GDM1 (cell line): ENCODE measurements at regions not wholly inside any gene's neighbourhood (a gene's known extent, or its start where the extent isn't known, plus 50 kb on each side); places are given as distances from the start of the nearest gene placed in this dataset.

ENCODE experiments used
- DNase-seq: peaks from one replicate; lab custom pipeline; 2025; lab: John Stamatoyannopoulos, UW

GRCh38 chr14:87879389-87879788 is 113.6 kb downstream of the GALC start:
- no peak for DNase-seq

DNA sequence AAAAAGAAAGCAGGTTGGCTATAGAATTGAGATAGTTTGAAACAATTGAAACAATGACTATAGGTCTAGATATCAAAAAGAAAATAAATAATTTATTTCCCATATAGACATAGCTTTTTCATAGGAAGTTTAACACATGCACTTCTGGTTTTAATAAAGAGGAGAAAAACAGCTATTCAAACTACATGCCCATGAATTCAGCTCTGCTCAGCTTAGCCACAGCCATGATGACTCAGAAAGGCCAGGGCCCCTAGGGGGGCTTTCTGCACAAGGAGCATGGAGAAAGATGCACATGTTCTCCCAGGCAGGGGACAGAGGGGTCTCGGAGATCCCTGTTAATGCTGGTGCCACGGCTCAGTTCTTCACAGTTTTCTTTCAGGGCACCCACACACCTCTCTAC is 114.0 kb downstream of the GALC start:
- no peak for DNase-seq

GRCh38 chr14:87877877-87878276 is 115.1 kb downstream of the GALC start:
- no peak for DNase-seq

DNA sequence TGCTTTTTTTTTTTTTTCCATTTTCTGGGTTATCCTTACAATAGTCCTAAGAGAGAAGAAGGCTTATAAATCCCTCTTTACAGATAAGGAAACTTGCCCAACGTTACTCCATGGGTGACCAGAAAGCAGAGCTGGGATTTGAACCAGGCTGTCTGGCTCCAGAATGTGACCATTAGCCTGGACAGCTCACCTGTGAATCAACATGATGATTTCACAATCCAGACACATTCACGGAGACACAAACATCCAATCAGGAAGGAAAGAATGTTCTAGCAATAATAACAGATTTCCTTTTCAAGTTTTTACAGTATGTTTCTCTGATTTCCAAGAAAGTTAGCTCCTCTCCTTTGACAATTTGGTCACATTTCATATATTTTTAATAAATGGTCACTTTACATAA is 118.3 kb downstream of the GALC start:
- DNase-seq, result no peak

- DNase-seq, result no peak
These were observed 119.2 kb downstream of the GALC start for GRCh38 chr14:87873741-87874140.

- DNase-seq, result no peak
These were observed 123.1 kb downstream of the GALC start for GRCh38 chr14:87869619-87870583.

- no peak for DNase-seq
These were observed 124.1 kb downstream of the GALC start for GRCh38 chr14:87868920-87869319.

DNA sequence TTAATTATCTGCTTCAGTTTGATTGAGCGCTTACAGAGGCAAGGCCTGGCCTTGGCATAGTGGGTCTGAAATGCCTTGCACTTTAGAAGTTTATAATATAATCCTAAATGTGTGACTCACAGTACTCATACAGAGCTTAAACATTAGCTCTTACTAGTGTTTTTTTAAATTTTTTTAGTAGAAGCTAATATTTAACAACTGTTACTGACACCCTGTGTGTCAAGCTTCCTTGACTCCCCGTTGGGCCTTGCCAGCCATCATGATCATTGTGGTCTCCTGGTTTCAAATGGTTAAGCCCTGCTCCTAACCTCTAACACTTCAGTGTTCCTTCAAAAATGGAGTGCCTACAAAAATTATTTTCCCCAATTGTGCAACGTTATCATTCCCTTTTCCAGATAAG is 126.9 kb downstream of the GALC start:
- no peak for DNase-seq

DNA sequence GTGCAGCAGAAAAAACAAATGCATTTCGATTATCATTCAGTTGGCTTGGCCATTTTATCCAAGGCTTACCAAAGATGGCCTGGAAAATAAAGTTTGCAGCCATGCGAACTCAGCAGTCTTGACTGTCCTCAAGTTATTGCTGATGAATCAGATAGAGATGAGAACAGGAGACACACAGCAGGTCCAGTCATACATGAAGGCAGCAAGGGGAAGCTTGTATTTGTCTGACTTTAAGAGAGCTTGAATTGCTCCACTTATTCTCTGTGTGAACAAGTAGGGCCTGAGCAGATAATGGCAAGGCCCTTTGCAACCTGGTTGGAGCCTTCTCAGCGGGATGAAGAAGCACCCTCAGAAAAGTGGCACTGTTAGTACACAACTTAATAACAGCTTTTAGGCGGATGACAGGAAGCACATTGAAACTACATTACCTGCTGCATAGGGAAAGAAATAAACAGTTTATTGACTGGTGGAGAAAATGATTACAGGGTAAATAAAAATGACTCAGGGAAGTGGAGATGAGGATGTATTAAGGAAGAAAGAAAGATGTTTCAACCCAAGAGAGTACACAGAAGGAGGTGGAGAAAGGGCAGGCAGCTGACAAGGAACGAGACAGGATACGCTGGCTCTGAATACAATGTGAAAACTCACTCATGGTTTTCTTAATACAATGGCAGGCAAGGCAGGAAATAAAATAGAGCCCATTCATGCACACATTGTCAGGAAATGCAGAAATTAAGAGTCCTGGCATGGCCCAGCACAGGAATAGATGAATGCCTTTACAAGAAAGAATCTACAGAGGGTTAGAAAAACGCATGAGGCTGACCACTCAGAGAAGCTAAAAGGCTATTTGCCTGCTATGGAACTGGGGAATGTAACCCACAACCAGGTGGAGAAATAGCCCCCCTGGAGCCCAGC is 128.4 kb downstream of the GALC start:
- DNase-seq, result no peak

DNA sequence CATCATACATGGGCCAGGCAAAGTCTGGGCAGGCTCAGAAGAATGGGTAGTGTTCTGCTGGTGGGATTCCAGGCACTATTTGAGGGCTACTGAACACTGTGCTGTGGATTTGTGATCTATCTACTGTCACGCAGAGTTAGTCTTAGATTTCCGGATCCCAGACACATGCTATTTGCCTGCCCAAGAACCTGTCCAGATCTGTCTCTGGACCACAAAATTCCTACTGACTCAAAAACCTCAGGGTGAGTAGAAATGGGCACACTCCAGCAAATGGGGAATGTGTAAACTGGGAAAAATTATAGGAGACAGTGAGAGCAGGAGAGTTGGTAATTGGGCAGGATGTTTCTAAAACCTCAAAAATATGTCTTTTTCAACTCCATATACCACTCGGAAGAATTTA is 129.9 kb downstream of the GALC start:
- DNase-seq, result no peak

DNA sequence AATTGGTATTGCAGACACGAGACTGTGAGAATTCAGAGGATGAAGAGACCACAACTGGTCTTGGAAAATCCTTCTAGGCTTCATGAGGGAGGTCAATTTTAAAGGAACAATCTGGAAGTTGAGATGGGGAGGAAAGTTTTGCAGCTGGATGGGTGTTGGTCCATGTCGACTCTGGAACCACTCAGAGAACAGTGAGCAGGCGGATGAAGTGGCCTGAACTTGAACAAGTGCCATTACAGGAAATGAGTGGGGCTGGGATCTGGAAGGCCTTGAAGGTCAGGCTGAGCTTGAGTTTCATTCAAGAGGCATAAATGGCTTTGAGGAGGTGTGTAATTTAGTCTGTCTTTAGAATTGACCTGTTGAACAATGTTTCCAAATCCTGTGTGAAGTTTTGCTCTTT is 140.9 kb downstream of the GALC start:
- DNase-seq, result no peak

DNA sequence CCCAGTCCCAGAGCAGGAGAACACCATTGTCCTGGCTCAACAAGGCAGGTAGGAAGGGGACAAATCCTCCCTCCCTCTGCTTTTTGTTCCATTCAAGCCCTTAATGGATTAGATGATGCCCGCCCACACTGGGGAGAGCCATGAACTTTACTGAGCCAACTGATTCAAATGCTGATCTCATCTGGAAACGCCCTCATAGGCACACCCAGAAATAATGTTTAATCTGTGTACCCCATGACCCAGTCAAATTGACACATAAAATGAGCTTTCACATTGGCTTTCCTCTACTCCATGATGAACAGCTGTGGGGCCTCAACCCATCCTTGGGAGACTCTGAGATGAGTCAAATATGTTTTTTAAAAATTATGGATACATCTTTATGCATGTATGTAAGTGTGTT is 141.8 kb downstream of the GALC start:
- no peak for DNase-seq

GRCh38 chr14:87847216-87847755 is 145.7 kb downstream of the GALC start:
- no peak for DNase-seq

- DNase-seq, result no peak
These were observed 152.1 kb downstream of the GALC start for GRCh38 chr14:87840906-87841305.

- DNase-seq, result no peak
These were observed 154.1 kb downstream of the GALC start for GRCh38 chr14:87838931-87839330.

DNA sequence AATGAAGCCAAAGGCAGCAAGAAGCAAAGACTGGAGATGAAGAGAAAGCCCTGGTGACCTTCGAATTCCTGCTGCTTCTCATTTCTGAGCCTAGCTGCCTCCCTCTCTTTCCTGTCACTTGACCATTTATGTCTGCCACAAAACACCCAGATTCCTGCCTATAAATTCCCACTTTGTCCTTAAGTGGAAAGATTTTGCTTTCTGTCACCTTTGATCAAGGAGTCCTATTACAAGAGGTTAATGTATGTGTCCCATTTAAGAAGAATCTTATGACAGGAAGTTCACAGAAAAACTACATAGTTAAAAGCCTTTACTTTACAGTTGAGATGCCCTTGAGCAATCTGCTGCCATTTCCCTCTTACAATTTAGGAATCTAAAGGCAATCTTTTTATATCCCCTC is 155.7 kb downstream of the GALC start:
- DNase-seq, result no peak

DNA sequence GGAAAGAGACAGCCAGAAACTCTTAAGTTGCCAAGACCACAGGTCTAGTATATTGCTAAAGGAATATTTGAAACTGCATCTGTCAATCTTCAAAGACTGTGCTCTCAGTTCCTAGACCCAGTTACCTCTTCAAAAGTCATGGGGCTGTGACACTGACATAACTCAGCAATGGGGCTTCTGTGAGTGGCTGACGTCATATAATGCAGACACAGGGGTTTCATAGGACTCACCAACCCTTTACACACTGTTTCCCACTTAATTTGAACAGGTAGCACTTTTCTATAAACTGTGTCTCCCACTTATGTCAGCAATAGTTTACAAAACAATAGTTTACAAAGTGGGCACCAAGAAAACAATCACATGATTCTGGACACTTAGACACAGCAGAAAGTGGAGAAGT is 158.4 kb downstream of the GALC start:
- DNase-seq, result no peak

DNA sequence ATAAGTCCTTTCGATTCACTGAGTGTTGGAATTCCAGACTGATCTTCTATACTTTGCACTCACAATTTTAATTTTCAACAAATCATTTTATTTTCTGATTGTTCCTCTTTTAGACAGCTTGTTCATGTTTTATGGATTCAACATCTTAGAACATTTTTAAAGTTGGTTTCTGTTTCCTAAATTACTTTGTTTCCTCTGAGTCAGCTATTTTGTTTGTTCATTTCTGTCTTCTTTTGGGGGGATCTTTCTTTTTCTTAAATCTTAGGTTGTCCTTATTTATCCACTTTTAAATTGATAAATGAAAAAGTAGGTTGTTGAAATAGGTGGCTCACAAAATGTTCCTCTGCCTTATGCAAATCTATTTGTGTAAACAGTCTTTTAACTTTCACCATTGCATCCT is 160.0 kb downstream of the GALC start:
- DNase-seq, result no peak

- DNase-seq, result no peak
These were observed 162.4 kb downstream of the GALC start for GRCh38 chr14:87830443-87831096.

DNA sequence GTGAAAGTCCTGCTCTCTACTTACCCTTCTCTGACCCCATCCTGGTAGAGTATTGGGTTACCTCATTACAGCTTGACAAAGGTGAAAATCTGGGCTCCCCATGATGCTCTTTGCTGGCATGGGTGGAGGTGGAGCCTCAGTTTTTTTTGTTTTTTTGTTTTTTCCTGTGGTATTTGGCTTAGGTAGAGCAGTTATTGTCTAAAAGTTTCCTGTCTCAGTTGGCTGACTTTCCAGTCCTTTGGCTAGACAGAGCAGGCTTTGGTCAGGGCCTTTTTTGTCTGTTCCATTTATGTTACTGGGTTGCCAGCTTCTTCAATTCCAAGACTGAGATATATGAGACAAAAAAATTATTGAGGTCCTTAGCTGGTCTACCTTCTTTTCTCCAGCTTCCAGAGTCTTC is 163.4 kb downstream of the GALC start:
- no peak for DNase-seq

- DNase-seq, result no peak
These were observed 168.7 kb downstream of the GALC start for GRCh38 chr14:87824266-87824665.

DNA sequence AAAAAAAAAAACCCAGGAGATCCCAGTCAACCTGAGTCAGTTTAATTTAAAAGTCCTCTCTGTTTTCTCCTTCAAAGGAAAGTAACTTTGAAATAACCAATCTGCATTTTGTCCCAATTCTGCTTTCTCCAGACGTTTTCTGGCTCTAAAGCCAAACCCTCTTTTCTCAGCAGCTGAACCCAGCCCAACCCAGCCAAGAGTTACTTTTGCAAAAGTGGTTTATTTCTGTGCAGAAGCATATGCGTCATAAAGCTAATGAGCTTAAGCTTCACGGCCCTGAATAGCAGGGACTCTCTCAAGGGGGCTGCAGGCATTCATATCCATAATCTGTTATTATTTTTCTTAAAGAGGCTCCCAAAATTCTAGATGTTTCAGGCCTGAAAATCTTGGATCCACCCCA is 176.6 kb downstream of the GALC start:
- no peak for DNase-seq
